Tibial artery (tissue), 4 donors: ENCODE measurements at regions not wholly inside any gene's neighbourhood (a gene's known extent, or its start where the extent isn't known, plus 50 kb on each side); places are given as distances from the start of the nearest gene placed in this dataset.

Experiments
- DNase-seq, 2 donors: peaks; one replicate each; pipeline ENCODE4 v3.0.0-alpha.2; 2019
- H3K27ac ChIP-seq, 2 donors: fragments of 200-600 bp; sonication (generic) in 1 of 2; 1 replicate in 1 of 2; 2 replicates in 1 of 2; pipeline ENCODE4 v1.5.1; 2018 to 2019; ENCODE audit warnings: mild to moderate bottlenecking in 1 of 2
- H3K27me3 ChIP-seq, 2 donors: fragments of 200-600 bp; sonication (generic) in 1 of 2; one replicate each; pipeline versions ENCODE4 v1.5.1 to v1.6.0; 2016 to 2019
- H3K36me3 ChIP-seq, 3 donors: fragments of 200-600 bp; sonication (generic) in 2 of 3; one replicate each; pipeline ENCODE4 v1.5.1; 2016 to 2019; ENCODE audit warnings: mild to moderate bottlenecking in 2 of 3
- H3K4me1 ChIP-seq, 4 donors: fragments of 200-600 bp; sonication (generic) in 2 of 4; 1 replicate in 3 of 4; 2 replicates in 1 of 4; pipeline ENCODE4 v1.5.1; 2016 to 2019
- H3K4me3 ChIP-seq, 2 donors: fragments of 200-600 bp; sonication (generic) in 1 of 2; 1 replicate in 1 of 2; 2 replicates in 1 of 2; pipeline ENCODE4 v1.5.1; 2018 to 2019; ENCODE audit warnings: mild to moderate bottlenecking in 2 of 2
- H3K9me3 ChIP-seq, 3 donors: fragments of 200-600 bp; sonication (generic) in 1 of 3; one replicate each; pipeline ENCODE4 v1.5.1; 2016 to 2019
- CTCF ChIP-seq, 2 experiments: fragments of 200-600 bp in 1 of 2; fragments of 450-650 bp in 1 of 2; IDR thresholded peaks; one replicate each; pipeline ENCODE4 v1.5.1; 2017 to 2019; ENCODE audit warnings: antibody characterized with exemption in 2 of 2, mild to moderate bottlenecking in 1 of 2, moderate library complexity in 1 of 2
- intact Hi-C: fragments of 100-400 bp; cut with DNase I; formaldehyde crosslinking; loops from one replicate; pipeline ENCODE4 v1.15.0; 2023; ENCODE audit warnings: low total_unique reads

GRCh38 chr5:96023518-96023917 is 61.9 kb upstream of the ELL2 start:
- peak overlapping the region in 1 of 2 donors; percentile 52 for H3K27ac ChIP-seq
- intact Hi-C loops: no loop called here

GRCh38 chr5:96022971-96023370 is 61.3 kb upstream of the ELL2 start:
- H3K27me3 ChIP-seq: no peaks in the 10 kb centered on the region
- DNase-seq: no peak
- no peaks in the 10 kb centered on the region for H3K9me3 ChIP-seq
- no peak overlapping the region for H3K4me3 ChIP-seq
- no peak for TF ChIP-seq CTCF (IDR thresholded peaks at IDR 0.05)
- H3K27ac ChIP-seq: peak overlapping the region in 1 of 2 donors; percentile 52
- intact Hi-C loops: no loop called here
- no peaks in the 10 kb centered on the region for H3K36me3 ChIP-seq
- peaks cover 0 to 50% (median 19%) of the 10 kb centered on the region in 4 donors for H3K4me1 ChIP-seq

More at GRCh38 chr5:96023518-96023917, 61.9 kb upstream of the ELL2 start:
- no peak for TF ChIP-seq CTCF (IDR thresholded peaks at IDR 0.05)
- no peaks in the 10 kb centered on the region for H3K9me3 ChIP-seq
- DNase-seq: no peak
- no peak overlapping the region for H3K4me3 ChIP-seq
- H3K4me1 ChIP-seq: peaks cover 0 to 45% (median 14%) of the 10 kb centered on the region in 4 donors
- no peaks in the 10 kb centered on the region for H3K27me3 ChIP-seq
- H3K36me3 ChIP-seq: no peaks in the 10 kb centered on the region

- no peak for DNase-seq
- Histone ChIP-seq H3K4me1 (peaks cover 0 to 14% (median 5%) of the 10 kb centered on the region in 4 donors), H3K27me3 (no peaks in the 10 kb centered on the region), H3K27ac (no peak overlapping the region), H3K4me3 (no peak overlapping the region), H3K36me3 (no peaks in the 10 kb centered on the region), H3K9me3 (no peaks in the 10 kb centered on the region)
- intact Hi-C loops: no loop called here
- TF ChIP-seq CTCF (IDR thresholded peaks at IDR 0.05): no peak
Measured at GRCh38 chr5:96017951-96018350, 56.3 kb upstream of the ELL2 start.

- no peak for TF ChIP-seq CTCF (IDR thresholded peaks at IDR 0.05)
- no peaks in the 10 kb centered on the region for H3K9me3 ChIP-seq
- no peak overlapping the region for H3K4me3 ChIP-seq
- no peak for DNase-seq
- no peaks in the 10 kb centered on the region for H3K27me3 ChIP-seq
- no peaks in the 10 kb centered on the region for H3K36me3 ChIP-seq
- H3K27ac ChIP-seq: no peak overlapping the region
- peaks cover 0 to 13% (median 5%) of the 10 kb centered on the region in 4 donors for H3K4me1 ChIP-seq
- intact Hi-C loops: no loop called here
Measured at GRCh38 chr5:96016216-96016615, 54.6 kb upstream of the ELL2 start.

GRCh38 chr5:96015709-96016108 is 54.1 kb upstream of the ELL2 start:
- no peaks in the 10 kb centered on the region for H3K27me3 ChIP-seq
- H3K9me3 ChIP-seq: no peaks in the 10 kb centered on the region
- H3K4me1 ChIP-seq: peaks cover 0 to 13% (median 5%) of the 10 kb centered on the region in 4 donors
- TF ChIP-seq CTCF (IDR thresholded peaks at IDR 0.05): no peak
- no peak for DNase-seq
- intact Hi-C loops: no loop called here
- no peaks in the 10 kb centered on the region for H3K36me3 ChIP-seq
- no peak overlapping the region for H3K4me3 ChIP-seq
- no peak overlapping the region for H3K27ac ChIP-seq

GRCh38 chr5:96014395-96014794 is 52.7 kb upstream of the ELL2 start:
- no peak for TF ChIP-seq CTCF (IDR thresholded peaks at IDR 0.05)
- DNase-seq: no peak
- Histone ChIP-seq H3K9me3 (no peaks in the 10 kb centered on the region), H3K36me3 (no peaks in the 10 kb centered on the region), H3K27ac (no peak overlapping the region), H3K4me1 (peaks cover 0 to 13% (median 5%) of the 10 kb centered on the region in 4 donors), H3K4me3 (no peak overlapping the region), H3K27me3 (no peaks in the 10 kb centered on the region)
- intact Hi-C loops: no loop called here
